Pancreas (tissue), 10 donors: ENCODE measurements at regions not wholly inside any gene's neighbourhood (a gene's known extent, or its start where the extent isn't known, plus 50 kb on each side); places are given as distances from the start of the nearest gene placed in this dataset.

ENCODE experiments used
- ATAC-seq, 4 donors: fragments of 200-7000 bp; cut with Tn5 transposase; one replicate each; pipeline versions ENCODE4 v1.8.0 to v1.9.1; 2020; ENCODE audit warnings: mild to moderate bottlenecking in 4 of 4, moderate library complexity in 4 of 4
- DNase-seq, 6 donors: peaks; one replicate each; pipeline ENCODE4 v3.0.0-alpha.2; 2020
- FAIRE-seq: peaks from 2 replicates; lab custom pipeline; 2012; peaks lifted over from hg19 to GRCh38; lab: Jason Lieb, UNC
- H3K27ac ChIP-seq, 4 donors: fragments of 200-600 bp; sonication (generic); 1 replicate in 3 of 4; 2 replicates in 1 of 4; pipeline versions ENCODE4 v1.5.0 to v1.8.0; 2020
- H3K27me3 ChIP-seq, 4 donors: fragments of 200-600 bp; one replicate each; pipeline ENCODE4 v1.8.0; 2021
- H3K36me3 ChIP-seq, 3 donors: fragments of 200-600 bp; sonication (generic) in 1 of 3; one replicate each; pipeline versions ENCODE4 v1.5.0 to v1.8.0; 2020 to 2021
- H3K4me1 ChIP-seq, 3 donors: fragments of 200-600 bp; one replicate each; pipeline ENCODE4 v1.8.0; 2021
- H3K4me3 ChIP-seq, 4 donors: fragments of 200-600 bp; sonication (generic) in 2 of 4; one replicate each; pipeline versions ENCODE4 v1.5.0 to v1.8.0; 2020 to 2021
- H3K9me3 ChIP-seq, 4 donors: fragments of 200-600 bp; one replicate each; pipeline ENCODE4 v1.8.0; 2021
- WGBS, 2 donors: extraction: QIAGEN DNeasy Blood & Tissue Kit; methylation state at CpG; one replicate each; pipeline ENCODE4 v1.1.7; 2013; 5-methylcytosine and 5-hydroxymethylcytosine counted together
- intact Hi-C, 3 donors: fragments of 100-400 bp; cut with DNase I; formaldehyde crosslinking; loops; one replicate each; pipeline versions ENCODE4 v1.11.1 to v1.14.2; 2022
- TF ChIP-seq, protein P1 (sequence below), 4 donors: fragments of 200-600 bp; sonication (generic) in 3 of 4; IDR thresholded peaks; one replicate each; pipeline versions ENCODE4 v1.5.0 to v1.8.0; 2021; ENCODE audit warnings: antibody characterized with exemption in 4 of 4
- donor health status: healthy with polysubstance abuse.
- donor health status: DM: no; HTN: no; CAD: no; lungs with moderate emphysema.
- donor health status: DM: no; HTN: no; CAD: no.
- donor health status: control.
- donor health status: control.
- donor health status: Bipolar disorder and iron deficiency.
- donor health status: DM: yes; HTN: yes; CAD: no.
- donor health status: DM: no; HTN: no; CAD: no.
- donor health status: DM: no; HTN: no; CAD: no.
- donor health status: DM: yes; HTN: yes; CAD: no.

DNA sequence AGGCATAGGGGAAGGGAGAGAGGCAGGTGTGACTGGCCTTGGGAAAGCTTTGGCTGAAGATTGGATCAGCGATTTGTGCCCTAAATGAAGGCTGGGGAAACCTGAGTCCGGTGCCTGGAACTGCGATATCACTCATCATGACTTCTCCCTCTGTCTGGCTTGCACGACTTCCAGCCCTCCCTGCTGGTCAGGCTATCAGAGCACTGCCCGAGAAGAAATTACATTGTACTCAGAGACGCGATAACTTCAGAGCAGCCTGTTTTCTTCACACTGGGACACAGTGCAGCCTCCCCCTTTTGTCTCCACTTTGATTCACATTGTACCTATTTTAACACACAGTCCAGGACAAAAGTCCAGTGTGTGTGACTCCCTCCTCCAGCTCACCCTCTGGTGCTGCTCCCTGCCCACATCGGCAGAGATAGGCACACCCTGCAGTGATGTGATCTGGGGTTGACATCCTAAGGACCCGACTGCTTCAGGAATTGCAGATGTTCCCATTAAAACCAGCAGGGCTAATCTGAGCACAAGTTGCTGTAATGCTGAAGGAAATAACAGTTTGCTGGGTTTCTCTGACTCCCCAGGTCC lies 62.1 kb upstream of the CADM1 start:
- DNase-seq, result no peak
- TF ChIP-seq, protein P1, sequence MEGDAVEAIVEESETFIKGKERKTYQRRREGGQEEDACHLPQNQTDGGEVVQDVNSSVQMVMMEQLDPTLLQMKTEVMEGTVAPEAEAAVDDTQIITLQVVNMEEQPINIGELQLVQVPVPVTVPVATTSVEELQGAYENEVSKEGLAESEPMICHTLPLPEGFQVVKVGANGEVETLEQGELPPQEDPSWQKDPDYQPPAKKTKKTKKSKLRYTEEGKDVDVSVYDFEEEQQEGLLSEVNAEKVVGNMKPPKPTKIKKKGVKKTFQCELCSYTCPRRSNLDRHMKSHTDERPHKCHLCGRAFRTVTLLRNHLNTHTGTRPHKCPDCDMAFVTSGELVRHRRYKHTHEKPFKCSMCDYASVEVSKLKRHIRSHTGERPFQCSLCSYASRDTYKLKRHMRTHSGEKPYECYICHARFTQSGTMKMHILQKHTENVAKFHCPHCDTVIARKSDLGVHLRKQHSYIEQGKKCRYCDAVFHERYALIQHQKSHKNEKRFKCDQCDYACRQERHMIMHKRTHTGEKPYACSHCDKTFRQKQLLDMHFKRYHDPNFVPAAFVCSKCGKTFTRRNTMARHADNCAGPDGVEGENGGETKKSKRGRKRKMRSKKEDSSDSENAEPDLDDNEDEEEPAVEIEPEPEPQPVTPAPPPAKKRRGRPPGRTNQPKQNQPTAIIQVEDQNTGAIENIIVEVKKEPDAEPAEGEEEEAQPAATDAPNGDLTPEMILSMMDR (IDR thresholded peaks at IDR 0.05), result no peak
- H3K27ac ChIP-seq, result no peak overlapping the region
- no peaks in the 10 kb centered on the region for H3K4me1 ChIP-seq
- intact Hi-C loops, result no loop called here
- H3K9me3 ChIP-seq, result no peaks in the 10 kb centered on the region
- 19 to 37% methylated on average over 9 of the region's 9 CpGs for WGBS, 2 donors
- no peak overlapping the region for H3K4me3 ChIP-seq
- no peaks in the 10 kb centered on the region for H3K27me3 ChIP-seq
- no peak for ATAC-seq
- FAIRE-seq, result no peak
- no peaks in the 10 kb centered on the region for H3K36me3 ChIP-seq

DNA sequence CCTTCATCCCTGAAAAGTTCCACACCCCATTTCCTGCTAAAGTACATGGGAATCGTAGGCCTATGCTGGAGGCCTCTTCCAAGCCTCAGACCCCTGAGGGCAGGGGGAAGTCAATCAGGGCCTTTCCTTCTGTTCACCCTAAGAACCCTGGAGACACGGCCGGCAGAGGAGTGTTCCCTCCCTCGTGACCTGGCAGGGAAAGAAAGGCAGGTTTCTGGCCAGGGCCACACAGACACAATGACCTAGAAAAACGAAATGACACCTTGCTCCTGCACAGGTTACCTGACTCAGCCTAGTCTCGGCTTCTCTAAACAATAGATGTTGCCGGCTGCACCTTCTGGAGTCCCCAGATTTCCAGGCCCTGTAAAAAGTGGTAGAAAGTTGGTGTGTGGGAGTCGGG lies 60.6 kb upstream of the CADM1 start:
- no peaks in the 10 kb centered on the region for H3K4me1 ChIP-seq
- no peaks in the 10 kb centered on the region for H3K27me3 ChIP-seq
- no peaks in the 10 kb centered on the region for H3K9me3 ChIP-seq
- FAIRE-seq (no peak), ATAC-seq (no peak), DNase-seq (no peak)
- H3K27ac ChIP-seq, result no peak overlapping the region
- WGBS, 2 donors, result 71 to 79% methylated on average over 8 of the region's 8 CpGs
- no peak overlapping the region for H3K4me3 ChIP-seq
- H3K36me3 ChIP-seq, result no peaks in the 10 kb centered on the region
- intact Hi-C loops, result no loop called here
- TF ChIP-seq, protein P1 (IDR thresholded peaks at IDR 0.05), result no peak

GRCh38 chr11:115561116-115561515 lies 56.9 kb upstream of the CADM1 start:
- FAIRE-seq, result no peak
- 48 to 50% methylated on average over 2 of the region's 2 CpGs for WGBS, 2 donors

GRCh38 chr11:115558635-115559034 lies 54.4 kb upstream of the CADM1 start:
- DNase-seq (no peak), FAIRE-seq (no peak), ATAC-seq (no peak)
- Histone ChIP-seq H3K9me3 (no peaks in the 10 kb centered on the region), H3K36me3 (no peaks in the 10 kb centered on the region), H3K4me3 (no peak overlapping the region), H3K27me3 (no peaks in the 10 kb centered on the region), H3K4me1 (no peaks in the 10 kb centered on the region), H3K27ac (no peak overlapping the region)
- TF ChIP-seq, protein P1 (IDR thresholded peaks at IDR 0.05), result no peak
- WGBS, 2 donors, result 47 to 95% methylated on average over 1 of the region's 1 CpG
- intact Hi-C loops, result no loop called here

More at GRCh38 chr11:115561116-115561515, 56.9 kb upstream of the CADM1 start:
- intact Hi-C loops, result no loop called here
- Histone ChIP-seq H3K36me3 (no peaks in the 10 kb centered on the region), H3K27me3 (no peaks in the 10 kb centered on the region), H3K4me1 (no peaks in the 10 kb centered on the region), H3K27ac (no peak overlapping the region), H3K4me3 (no peak overlapping the region), H3K9me3 (no peaks in the 10 kb centered on the region)
- DNase-seq, result no peak
- ATAC-seq, result no peak
- TF ChIP-seq, protein P1 (IDR thresholded peaks at IDR 0.05), result no peak

DNA sequence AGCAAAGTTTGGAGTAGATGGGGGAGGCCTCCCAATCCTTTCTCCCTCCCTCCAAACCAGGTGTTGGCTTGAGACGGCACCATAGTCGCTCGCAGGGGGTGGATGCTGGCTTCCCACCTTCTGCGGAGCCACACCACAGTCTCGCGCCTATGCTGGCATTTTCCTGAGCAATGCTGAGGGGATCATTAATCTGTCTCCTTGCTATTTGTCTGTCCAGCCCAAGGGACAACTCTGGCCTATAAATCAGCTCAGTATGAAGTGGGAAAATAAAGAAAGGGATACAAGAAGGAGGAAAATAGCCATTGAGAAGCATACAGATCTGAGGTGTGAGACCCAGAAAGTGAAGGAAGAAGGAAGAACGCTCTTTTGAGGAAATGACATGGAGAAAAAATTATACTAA lies 53.5 kb upstream of the CADM1 start:
- Histone ChIP-seq H3K36me3 (no peaks in the 10 kb centered on the region), H3K4me3 (no peak overlapping the region), H3K9me3 (no peaks in the 10 kb centered on the region), H3K27ac (no peak overlapping the region), H3K4me1 (no peaks in the 10 kb centered on the region), H3K27me3 (no peaks in the 10 kb centered on the region)
- ATAC-seq, result no peak
- no peak for DNase-seq
- 76 to 85% methylated on average over 7 of the region's 7 CpGs for WGBS, 2 donors
- intact Hi-C loops, result no loop called here
- TF ChIP-seq, protein P1 (IDR thresholded peaks at IDR 0.05), result no peak
- no peak for FAIRE-seq
